ENCODE measurements at regions not wholly inside any gene's neighbourhood (a gene's known extent, or its start where the extent isn't known, plus 50 kb on each side); places are given as distances from the start of the nearest gene placed in this dataset.

GRCh38 chr5:109943701-109944235, 254.0 kb downstream of the MAN2A1 start:
- no TSS peak for BruUV-seq (replicated peaks)
- H3K36me3 ChIP-seq (ENCODE audit: control insufficient read depth, insufficient read depth, low read length) = no peaks in the 10 kb centered on the region
- DNase-seq (ENCODE audit: low read depth, low spot score) (no peak), ATAC-seq (no peak)
- TF ChIP-seq REST (IDR thresholded peaks at IDR 0.05; ENCODE audit: insufficient read depth in 1 of 2, low read depth in 2 of 2, low read length in 1 of 2) = no peak
- no peak for TF ChIP-seq POLR2AphosphoS5 (IDR thresholded peaks at IDR 0.05; ENCODE audit: low read depth, low read length)
- no peak for TF ChIP-seq CTCF (IDR thresholded peaks at IDR 0.05)
- TF ChIP-seq SIN3A (IDR thresholded peaks at IDR 0.05; ENCODE audit: borderline replicate concordance, insufficient read depth, low read depth, low read length) = no peak
- no peak for TF ChIP-seq TCF7L2 (IDR thresholded peaks at IDR 0.05; ENCODE audit: low read depth, low read length)
- H3K9me3 ChIP-seq (ENCODE audit: control insufficient read depth, insufficient read depth, low read depth, low read length) = no peaks in the 10 kb centered on the region
- CTCF ChIA-PET = no interaction called here
- intact Hi-C loops (cut with micrococcal nuclease; ENCODE audit: unreplicated experiment) (no loop called here), in situ Hi-C loops (cut with HindIII; ENCODE audit: low pct_unique_long_range_greater_than_20kb, low sequenced_read_pairs) (no loop called here)
- H3K27me3 ChIP-seq (ENCODE audit: control insufficient read depth, insufficient read depth, low read length) = no peaks in the 10 kb centered on the region
- POLR2A ChIA-PET = no interaction called here
- no peaks in the 10 kb centered on the region for H3K4me1 ChIP-seq (ENCODE audit: control insufficient read depth, insufficient read depth, low read length)
- no peak overlapping the region for H3K4me3 ChIP-seq (ENCODE audit: low read depth in 2 of 2, low read length in 2 of 2)
- no peak overlapping the region for H3K27ac ChIP-seq (ENCODE audit: low read length)

- DNase-seq (ENCODE audit: low read depth, low spot score) = no peak
- intact Hi-C loops (cut with micrococcal nuclease; ENCODE audit: unreplicated experiment) (no loop called here), in situ Hi-C loops (cut with HindIII; ENCODE audit: low pct_unique_long_range_greater_than_20kb, low sequenced_read_pairs) (no loop called here)
- TF ChIP-seq REST (IDR thresholded peaks at IDR 0.05; ENCODE audit: insufficient read depth in 1 of 2, low read depth in 2 of 2, low read length in 1 of 2) (no peak), SIN3A (IDR thresholded peaks at IDR 0.05; ENCODE audit: borderline replicate concordance, insufficient read depth, low read depth, low read length) (no peak), TCF7L2 (IDR thresholded peaks at IDR 0.05; ENCODE audit: low read depth, low read length) (no peak), CTCF (IDR thresholded peaks at IDR 0.05) (no peak), POLR2AphosphoS5 (IDR thresholded peaks at IDR 0.05; ENCODE audit: low read depth, low read length) (no peak)
- ChIA-PET POLR2A (no interaction called here), CTCF (no interaction called here)
- no peaks in the 10 kb centered on the region for H3K9me3 ChIP-seq (ENCODE audit: control insufficient read depth, insufficient read depth, low read depth, low read length)
- no peaks in the 10 kb centered on the region for H3K4me1 ChIP-seq (ENCODE audit: control insufficient read depth, insufficient read depth, low read length)
- H3K4me3 ChIP-seq (ENCODE audit: low read depth in 2 of 2, low read length in 2 of 2) = no peak overlapping the region
- no peak for ATAC-seq
- H3K27me3 ChIP-seq (ENCODE audit: control insufficient read depth, insufficient read depth, low read length) = no peaks in the 10 kb centered on the region
- H3K27ac ChIP-seq (ENCODE audit: low read length) = no peak overlapping the region
- no TSS peak for BruUV-seq (replicated peaks)
- H3K36me3 ChIP-seq (ENCODE audit: control insufficient read depth, insufficient read depth, low read length) = no peaks in the 10 kb centered on the region
Observed at GRCh38 chr5:109944461-109944860, 254.7 kb downstream of the MAN2A1 start.

All from Panc1 (cell line).